ENCODE measurements at regions not wholly inside any gene's neighbourhood (a gene's known extent, or its start where the extent isn't known, plus 50 kb on each side); places are given as distances from the start of the nearest gene placed in this dataset.

GRCh38 chr11:70672991-70673653 lies 274.8 kb downstream of the CTTN start:
- Histone ChIP-seq H3K9me3 (no peaks in the 10 kb centered on the region), H3K27me3 (no peaks in the 10 kb centered on the region), H3K4me1 (ENCODE audit: insufficient read depth) (no peaks in the 10 kb centered on the region), H3K36me3 (no peaks in the 10 kb centered on the region), H3K27ac (no peak overlapping the region), H3K4me3 (no peak overlapping the region)
- WGBS, 3 donors: 87 to 90% (median 87%) methylated on average over 8 of the region's 8 CpGs
- DNase-seq: no peak
- TF ChIP-seq CTCF (IDR thresholded peaks at IDR 0.05): no peak
- TF ChIP-seq POLR2A (IDR thresholded peaks at IDR 0.05): no peak
- no peak for TF ChIP-seq EP300 (IDR thresholded peaks at IDR 0.05)
- intact Hi-C loops (cut with DNase I): no loop called here

DNA sequence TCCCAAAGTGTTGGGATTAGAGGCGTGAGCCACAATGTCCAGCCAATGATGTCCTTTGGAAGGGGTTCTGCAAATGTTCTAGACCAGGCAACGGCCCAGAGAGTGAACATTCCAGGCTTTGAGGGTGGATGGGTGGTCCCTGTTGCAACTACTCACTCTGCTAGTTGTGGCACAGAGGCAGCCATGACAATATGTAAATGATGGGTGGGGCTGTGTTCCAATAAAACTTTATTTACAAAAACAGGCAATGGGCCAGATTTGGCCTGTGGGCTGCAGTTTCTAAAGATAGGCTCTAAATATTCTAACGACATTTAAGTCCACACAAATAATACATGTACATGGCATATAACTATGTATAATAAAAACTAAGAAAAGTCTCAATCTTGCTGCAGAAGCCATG lies 276.3 kb downstream of the CTTN start:
- WGBS, 3 donors: 80 to 88% (median 85%) methylated on average over 3 of the region's 3 CpGs
- intact Hi-C loops (cut with DNase I): no loop called here

DNA sequence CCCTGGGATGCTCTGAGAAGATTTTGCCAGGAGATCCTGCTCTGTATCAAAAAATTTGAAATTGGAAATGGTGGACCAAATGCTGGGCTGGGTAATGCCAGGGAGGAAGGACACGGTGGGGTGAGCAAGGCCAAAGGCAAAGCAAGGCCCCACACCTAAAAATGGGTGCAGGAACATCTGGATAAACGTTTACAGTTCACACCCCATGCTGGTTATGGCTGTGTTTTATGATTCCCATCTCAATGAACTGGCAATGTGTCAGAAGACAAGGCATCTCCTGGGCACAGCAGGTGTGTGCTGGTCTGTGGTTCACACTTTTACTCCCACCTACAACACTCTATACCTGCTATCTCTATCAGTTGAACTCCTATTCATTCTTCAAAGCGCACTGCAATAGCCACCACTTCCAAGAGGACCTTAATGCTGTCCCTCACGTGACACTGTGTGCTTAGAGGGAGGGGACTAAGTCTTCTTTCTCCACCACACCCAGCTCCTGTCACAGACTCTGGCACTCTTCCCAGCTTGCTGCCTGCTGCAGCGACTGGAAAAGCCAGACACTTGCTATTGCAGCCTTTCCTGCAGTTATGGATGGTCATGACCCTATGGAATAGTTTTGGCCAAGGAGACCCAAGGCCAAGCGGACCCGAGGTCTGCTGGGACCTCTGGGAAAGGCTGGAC lies 277.5 kb downstream of the CTTN start:
- H3K36me3 ChIP-seq: no peaks in the 10 kb centered on the region
- intact Hi-C loops (cut with DNase I): no loop called here
- 63 to 69% (median 65%) methylated on average over 7 of the region's 7 CpGs for WGBS, 3 donors
- H3K4me1 ChIP-seq (ENCODE audit: insufficient read depth): no peaks in the 10 kb centered on the region
- H3K9me3 ChIP-seq: no peaks in the 10 kb centered on the region
- no peak for DNase-seq
- H3K27ac ChIP-seq: no peak overlapping the region
- no peak overlapping the region for H3K4me3 ChIP-seq
- no peaks in the 10 kb centered on the region for H3K27me3 ChIP-seq
- no peak for TF ChIP-seq CTCF (IDR thresholded peaks at IDR 0.05)
- TF ChIP-seq EP300 (IDR thresholded peaks at IDR 0.05): no peak
- no peak for TF ChIP-seq POLR2A (IDR thresholded peaks at IDR 0.05)

More for the DNA sequence above, 276.3 kb downstream of the CTTN start:
- Histone ChIP-seq H3K36me3 (no peaks in the 10 kb centered on the region), H3K9me3 (no peaks in the 10 kb centered on the region), H3K4me1 (ENCODE audit: insufficient read depth) (no peaks in the 10 kb centered on the region), H3K4me3 (no peak overlapping the region), H3K27ac (no peak overlapping the region), H3K27me3 (no peaks in the 10 kb centered on the region)
- TF ChIP-seq EP300 (IDR thresholded peaks at IDR 0.05) (no peak), CTCF (IDR thresholded peaks at IDR 0.05) (no peak), POLR2A (IDR thresholded peaks at IDR 0.05) (no peak)
- no peak for DNase-seq

GRCh38 chr11:70677232-70677916 lies 279.0 kb downstream of the CTTN start:
- no peaks in the 10 kb centered on the region for H3K9me3 ChIP-seq
- intact Hi-C loops (cut with DNase I): no loop called here
- no peak overlapping the region for H3K4me3 ChIP-seq
- H3K4me1 ChIP-seq (ENCODE audit: insufficient read depth): no peaks in the 10 kb centered on the region
- no peak for TF ChIP-seq POLR2A (IDR thresholded peaks at IDR 0.05)
- no peak for TF ChIP-seq CTCF (IDR thresholded peaks at IDR 0.05)
- TF ChIP-seq EP300 (IDR thresholded peaks at IDR 0.05): no peak
- no peaks in the 10 kb centered on the region for H3K36me3 ChIP-seq
- no peaks in the 10 kb centered on the region for H3K27me3 ChIP-seq
- DNase-seq: no peak
- H3K27ac ChIP-seq: no peak overlapping the region
- WGBS, 3 donors: 87 to 91% (median 90%) methylated on average over 19 of the region's 19 CpGs

Data from ovary (tissue), 7 donors.